BE2C (cell line): ENCODE measurements at regions not wholly inside any gene's neighbourhood (a gene's known extent, or its start where the extent isn't known, plus 50 kb on each side); places are given as distances from the start of the nearest gene placed in this dataset.

Experiments used
- DNase-seq: peaks from one replicate; pipeline ENCODE4 v3.0.0-alpha.2; 2020
- H3K27me3 ChIP-seq: fragments of 250-450 bp; sonication (Bioruptor Pico); 2 replicates; pipeline ENCODE4 v1.5.1; 2020; ENCODE audit warnings: mild to moderate bottlenecking
- H3K36me3 ChIP-seq: fragments of 250-450 bp; sonication (Bioruptor Pico); 2 replicates; pipeline ENCODE4 v1.5.1; 2020; ENCODE audit warnings: mild to moderate bottlenecking
- H3K4me1 ChIP-seq: fragments of 250-450 bp; sonication (Bioruptor Pico); 2 replicates; pipeline ENCODE4 v1.5.1; 2020
- H3K4me3 ChIP-seq: 2 replicates; pipeline ENCODE4 v1.5.1; 2011; ENCODE audit warnings: low read depth, low read length
- H3K9me3 ChIP-seq: fragments of 250-450 bp; sonication (Bioruptor Pico); 2 replicates; pipeline ENCODE4 v1.5.1; 2020
- TF ChIP-seq, protein P1 (sequence below): IDR thresholded peaks from 2 replicates; pipeline ENCODE4 v1.5.1; 2012; ENCODE audit warnings: mild to moderate bottlenecking, low read depth, low read length

DNA sequence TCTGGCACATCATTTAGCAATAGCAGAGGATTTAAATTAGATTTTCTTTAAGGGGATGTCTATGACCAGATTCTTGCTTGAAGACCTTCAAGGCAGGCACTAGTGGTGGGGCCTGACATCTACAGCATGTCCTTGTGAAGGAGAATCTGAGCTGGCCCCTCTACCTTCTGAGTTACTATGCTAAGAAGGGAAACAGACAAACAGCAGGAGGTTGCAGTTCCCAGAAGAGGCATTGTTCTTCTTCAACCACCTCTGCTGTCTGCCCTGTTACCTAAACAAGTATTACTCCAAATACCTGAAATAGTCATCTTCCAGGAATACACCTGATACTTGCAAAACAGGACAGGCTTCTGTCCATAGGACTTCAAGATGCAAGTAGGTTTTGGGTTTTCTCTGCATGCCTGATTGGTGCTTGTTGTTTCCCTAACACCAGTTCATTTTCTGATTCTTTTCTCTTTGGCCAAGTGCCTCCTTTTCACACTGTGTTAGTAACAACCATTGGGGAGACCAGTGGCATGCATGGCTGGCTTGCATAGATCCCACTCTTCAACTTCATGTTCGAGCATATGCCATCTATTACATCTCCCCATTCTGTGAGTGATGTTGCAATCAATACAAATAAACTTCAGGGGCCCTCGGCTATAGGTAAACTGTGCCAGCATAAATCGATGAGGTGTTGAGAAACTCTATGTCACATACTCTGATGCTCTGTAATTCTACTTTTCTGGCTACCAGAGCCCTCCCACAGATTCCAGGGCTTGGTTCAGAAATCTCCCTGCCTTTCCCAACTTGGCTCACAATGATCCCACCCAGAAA is 93.0 kb upstream of the DUSP10 start:
- Histone ChIP-seq H3K4me1 (peaks cover 14% of the 10 kb centered on the region), H3K4me3 (no peak overlapping the region), H3K27me3 (no peaks in the 10 kb centered on the region), H3K36me3 (no peaks in the 10 kb centered on the region), H3K9me3 (no peaks in the 10 kb centered on the region)
- TF ChIP-seq, protein P1, sequence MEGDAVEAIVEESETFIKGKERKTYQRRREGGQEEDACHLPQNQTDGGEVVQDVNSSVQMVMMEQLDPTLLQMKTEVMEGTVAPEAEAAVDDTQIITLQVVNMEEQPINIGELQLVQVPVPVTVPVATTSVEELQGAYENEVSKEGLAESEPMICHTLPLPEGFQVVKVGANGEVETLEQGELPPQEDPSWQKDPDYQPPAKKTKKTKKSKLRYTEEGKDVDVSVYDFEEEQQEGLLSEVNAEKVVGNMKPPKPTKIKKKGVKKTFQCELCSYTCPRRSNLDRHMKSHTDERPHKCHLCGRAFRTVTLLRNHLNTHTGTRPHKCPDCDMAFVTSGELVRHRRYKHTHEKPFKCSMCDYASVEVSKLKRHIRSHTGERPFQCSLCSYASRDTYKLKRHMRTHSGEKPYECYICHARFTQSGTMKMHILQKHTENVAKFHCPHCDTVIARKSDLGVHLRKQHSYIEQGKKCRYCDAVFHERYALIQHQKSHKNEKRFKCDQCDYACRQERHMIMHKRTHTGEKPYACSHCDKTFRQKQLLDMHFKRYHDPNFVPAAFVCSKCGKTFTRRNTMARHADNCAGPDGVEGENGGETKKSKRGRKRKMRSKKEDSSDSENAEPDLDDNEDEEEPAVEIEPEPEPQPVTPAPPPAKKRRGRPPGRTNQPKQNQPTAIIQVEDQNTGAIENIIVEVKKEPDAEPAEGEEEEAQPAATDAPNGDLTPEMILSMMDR: no peak
- no peak for DNase-seq

- TF ChIP-seq, protein P1: no peak
- DNase-seq: peak; percentile 75
- Histone ChIP-seq H3K4me3 (no peak overlapping the region), H3K36me3 (no peaks in the 10 kb centered on the region), H3K9me3 (no peaks in the 10 kb centered on the region), H3K4me1 (peaks cover 9% of the 10 kb centered on the region; the same call in 1 of the 2 replicates), H3K27me3 (no peaks in the 10 kb centered on the region)
These were observed 90.7 kb upstream of the DUSP10 start for GRCh38 chr1:221832617-221833016.

- no peak for DNase-seq
- no peaks in the 10 kb centered on the region for H3K9me3 ChIP-seq
- H3K4me1 ChIP-seq: peaks cover 10% of the 10 kb centered on the region; the same call in 1 of the 2 replicates
- TF ChIP-seq, protein P1: no peak
- H3K36me3 ChIP-seq: no peaks in the 10 kb centered on the region
- no peak overlapping the region for H3K4me3 ChIP-seq
- no peaks in the 10 kb centered on the region for H3K27me3 ChIP-seq
These were observed 90.3 kb upstream of the DUSP10 start for GRCh38 chr1:221832151-221832550.

GRCh38 chr1:221829327-221830015 is 87.6 kb upstream of the DUSP10 start:
- Histone ChIP-seq H3K27me3 (no peaks in the 10 kb centered on the region), H3K9me3 (no peaks in the 10 kb centered on the region), H3K36me3 (no peaks in the 10 kb centered on the region), H3K4me1 (peaks cover 15% of the 10 kb centered on the region), H3K4me3 (no peak overlapping the region)
- TF ChIP-seq, protein P1: no peak
- DNase-seq: no peak

- no peak overlapping the region for H3K4me3 ChIP-seq
- H3K4me1 ChIP-seq: peaks cover 8% of the 10 kb centered on the region
- H3K36me3 ChIP-seq: no peaks in the 10 kb centered on the region
- H3K9me3 ChIP-seq: no peaks in the 10 kb centered on the region
- no peaks in the 10 kb centered on the region for H3K27me3 ChIP-seq
- no peak for DNase-seq
- TF ChIP-seq, protein P1: no peak
These were observed 85.4 kb upstream of the DUSP10 start for GRCh38 chr1:221827307-221827642.

DNA sequence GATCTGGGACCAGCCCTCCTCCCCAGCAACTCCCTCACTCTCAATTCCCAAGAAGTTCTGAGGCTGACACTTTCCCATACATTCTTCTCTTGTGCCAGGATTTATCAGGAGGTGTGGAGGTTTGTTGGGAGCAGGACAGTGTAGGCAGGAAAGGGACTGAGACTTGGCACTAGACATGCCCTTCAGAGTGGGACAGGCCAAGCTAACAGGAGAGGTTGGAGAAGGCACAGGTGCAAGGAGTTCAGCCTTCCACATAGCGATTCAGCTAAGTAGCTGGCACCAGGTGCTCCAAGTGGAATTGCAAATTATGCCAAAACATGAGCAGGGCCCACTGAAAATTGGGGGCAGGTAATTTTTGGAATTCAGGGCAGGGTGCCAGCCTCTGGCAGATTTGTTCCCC is 83.0 kb upstream of the DUSP10 start:
- no peaks in the 10 kb centered on the region for H3K27me3 ChIP-seq
- no peaks in the 10 kb centered on the region for H3K36me3 ChIP-seq
- H3K9me3 ChIP-seq: no peaks in the 10 kb centered on the region
- H3K4me1 ChIP-seq: peaks cover 6% of the 10 kb centered on the region
- H3K4me3 ChIP-seq: no peak overlapping the region
- TF ChIP-seq, protein P1: no peak
- no peak for DNase-seq
